Brain microvascular endothelial cell (primary cell): ENCODE measurements at regions not wholly inside any gene's neighbourhood (a gene's known extent, or its start where the extent isn't known, plus 50 kb on each side); places are given as distances from the start of the nearest gene placed in this dataset.

Experiments used
- DNase-seq: peaks from one replicate; pipeline ENCODE4 v3.0.0-alpha.2; 2020
- H3K27ac ChIP-seq: fragments of 250-450 bp; sonication (Bioruptor Pico); 2 replicates; pipeline ENCODE4 v1.5.1; 2020; ENCODE audit warnings: mild to moderate bottlenecking, moderate library complexity
- H3K27me3 ChIP-seq: fragments of 250-450 bp; sonication (Bioruptor Pico); replicated peaks from 2 replicates; pipeline ENCODE4 v1.5.1; 2020; ENCODE audit warnings: mild to moderate bottlenecking
- H3K36me3 ChIP-seq: fragments of 250-450 bp; sonication (Bioruptor Pico); replicated peaks from 2 replicates; pipeline ENCODE4 v1.5.1; 2020; ENCODE audit warnings: mild to moderate bottlenecking
- H3K4me3 ChIP-seq: 2 replicates; pipeline ENCODE4 v1.5.1; 2011; ENCODE audit warnings: low read depth, mild to moderate bottlenecking, control low read depth, low read length, moderate library complexity
- in situ Hi-C: cut with HindIII; loops from 2 replicates; pipeline ENCODE4 v1.10.0; 2017; ENCODE audit warnings: low sequenced_read_pairs, low pct_ligation_motif_present
- TF ChIP-seq, protein P1 (sequence below): IDR thresholded peaks from 2 replicates; pipeline ENCODE4 v1.5.1; 2011; ENCODE audit warnings: low read depth, mild to moderate bottlenecking, moderate library complexity, low read length, control low read depth, inconsistent platforms; ENCODE audit errors: missing control alignments

DNA sequence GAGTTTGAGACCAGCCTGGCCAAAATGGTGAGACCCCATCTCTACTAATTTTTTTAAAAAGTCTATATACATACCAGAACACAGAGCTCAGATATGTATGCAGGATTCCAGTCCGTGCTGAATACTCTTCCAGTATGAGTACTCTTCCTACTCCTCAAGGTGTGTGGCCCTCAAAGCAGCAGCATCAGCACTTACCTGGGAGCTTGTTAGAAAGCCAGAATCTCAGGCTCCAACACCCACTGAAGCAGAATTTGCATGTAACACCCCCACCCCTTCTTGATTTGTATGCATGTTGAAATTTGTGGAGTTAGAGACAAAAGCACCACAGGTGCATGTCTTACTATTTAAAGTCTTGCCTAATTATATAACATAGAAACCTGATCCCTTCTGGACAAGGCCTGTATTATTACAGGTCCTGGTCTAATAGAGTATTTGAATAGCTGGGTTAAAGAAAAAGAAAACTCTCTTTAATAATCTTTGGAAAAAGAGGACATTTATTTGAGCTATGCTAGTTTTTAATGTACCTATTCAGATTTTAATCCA, 50.3 kb upstream of the NFE2L2 start:
- in situ Hi-C loops: no loop called here
- DNase-seq: no peak
- H3K27me3 ChIP-seq: no peaks in the 10 kb centered on the region
- H3K27ac ChIP-seq: no peak overlapping the region
- TF ChIP-seq, protein P1, sequence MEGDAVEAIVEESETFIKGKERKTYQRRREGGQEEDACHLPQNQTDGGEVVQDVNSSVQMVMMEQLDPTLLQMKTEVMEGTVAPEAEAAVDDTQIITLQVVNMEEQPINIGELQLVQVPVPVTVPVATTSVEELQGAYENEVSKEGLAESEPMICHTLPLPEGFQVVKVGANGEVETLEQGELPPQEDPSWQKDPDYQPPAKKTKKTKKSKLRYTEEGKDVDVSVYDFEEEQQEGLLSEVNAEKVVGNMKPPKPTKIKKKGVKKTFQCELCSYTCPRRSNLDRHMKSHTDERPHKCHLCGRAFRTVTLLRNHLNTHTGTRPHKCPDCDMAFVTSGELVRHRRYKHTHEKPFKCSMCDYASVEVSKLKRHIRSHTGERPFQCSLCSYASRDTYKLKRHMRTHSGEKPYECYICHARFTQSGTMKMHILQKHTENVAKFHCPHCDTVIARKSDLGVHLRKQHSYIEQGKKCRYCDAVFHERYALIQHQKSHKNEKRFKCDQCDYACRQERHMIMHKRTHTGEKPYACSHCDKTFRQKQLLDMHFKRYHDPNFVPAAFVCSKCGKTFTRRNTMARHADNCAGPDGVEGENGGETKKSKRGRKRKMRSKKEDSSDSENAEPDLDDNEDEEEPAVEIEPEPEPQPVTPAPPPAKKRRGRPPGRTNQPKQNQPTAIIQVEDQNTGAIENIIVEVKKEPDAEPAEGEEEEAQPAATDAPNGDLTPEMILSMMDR: no peak
- H3K4me3 ChIP-seq: no peak overlapping the region
- no peaks in the 10 kb centered on the region for H3K36me3 ChIP-seq

DNA sequence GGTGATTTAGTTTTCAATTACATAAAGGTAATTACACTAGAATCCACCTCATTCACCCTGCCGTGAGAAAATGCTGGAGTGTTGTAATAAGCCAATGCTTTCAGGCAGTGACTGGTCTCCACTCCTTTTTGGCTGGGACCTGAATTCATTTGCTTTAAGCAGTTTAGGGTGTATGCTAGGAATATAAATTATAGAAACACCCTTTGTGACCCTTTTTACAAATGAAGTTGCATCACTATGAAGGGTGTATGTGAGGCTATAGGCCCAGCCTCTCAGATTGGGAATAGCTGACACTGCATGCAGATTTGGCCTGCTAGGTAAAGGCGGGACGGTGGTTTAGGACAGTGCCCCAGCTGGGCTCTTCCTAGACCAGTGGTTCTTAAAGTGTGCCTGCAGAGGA, 50.8 kb upstream of the NFE2L2 start:
- H3K27me3 ChIP-seq: no peaks in the 10 kb centered on the region
- DNase-seq: no peak
- H3K27ac ChIP-seq: no peak overlapping the region
- no peaks in the 10 kb centered on the region for H3K36me3 ChIP-seq
- TF ChIP-seq, protein P1: no peak
- in situ Hi-C loops: no loop called here
- no peak overlapping the region for H3K4me3 ChIP-seq

DNA sequence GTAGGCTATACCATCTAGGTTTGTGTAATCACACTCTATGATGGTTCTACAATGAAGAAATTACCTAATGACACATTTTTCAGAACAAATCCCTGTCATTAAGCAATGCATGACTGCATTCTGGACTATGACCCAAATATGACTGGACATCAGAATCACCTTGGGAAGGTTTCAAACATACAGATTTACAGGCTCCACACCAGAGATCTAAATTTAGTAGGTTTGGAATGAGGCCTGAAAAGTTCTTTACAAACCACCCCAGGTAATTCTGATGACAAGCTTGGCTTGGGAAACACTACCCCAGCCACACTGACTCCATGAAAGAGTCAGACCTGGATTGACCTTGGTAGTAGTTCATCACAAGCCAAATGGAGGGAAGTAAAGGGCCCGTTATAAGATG, 52.2 kb upstream of the NFE2L2 start:
- no peak overlapping the region for H3K27ac ChIP-seq
- TF ChIP-seq, protein P1: no peak
- H3K4me3 ChIP-seq: no peak overlapping the region
- in situ Hi-C loops: no loop called here
- no peaks in the 10 kb centered on the region for H3K36me3 ChIP-seq
- DNase-seq: no peak
- H3K27me3 ChIP-seq: no peaks in the 10 kb centered on the region

DNA sequence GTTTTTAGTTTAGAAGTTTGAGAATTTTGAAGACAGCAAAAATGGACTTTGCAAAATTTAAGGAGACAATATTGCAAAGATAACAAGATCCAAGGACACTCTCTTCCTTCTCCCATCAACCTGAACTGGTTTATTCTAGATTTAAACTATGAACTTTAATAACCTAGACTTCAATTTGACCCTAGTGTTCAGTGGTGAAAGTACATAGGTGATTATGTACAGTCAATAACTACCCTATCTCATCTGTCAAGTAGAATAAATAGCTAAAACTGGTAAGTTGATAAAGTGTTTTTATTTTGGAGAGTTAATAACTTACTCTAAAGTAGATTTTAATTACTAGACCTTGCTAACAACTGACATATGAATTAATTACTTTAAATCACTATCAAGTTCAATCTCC, 52.9 kb upstream of the NFE2L2 start:
- H3K27ac ChIP-seq: no peak overlapping the region
- no peak for DNase-seq
- H3K36me3 ChIP-seq: no peaks in the 10 kb centered on the region
- in situ Hi-C loops: no loop called here
- no peaks in the 10 kb centered on the region for H3K27me3 ChIP-seq
- TF ChIP-seq, protein P1: no peak
- H3K4me3 ChIP-seq: no peak overlapping the region

DNA sequence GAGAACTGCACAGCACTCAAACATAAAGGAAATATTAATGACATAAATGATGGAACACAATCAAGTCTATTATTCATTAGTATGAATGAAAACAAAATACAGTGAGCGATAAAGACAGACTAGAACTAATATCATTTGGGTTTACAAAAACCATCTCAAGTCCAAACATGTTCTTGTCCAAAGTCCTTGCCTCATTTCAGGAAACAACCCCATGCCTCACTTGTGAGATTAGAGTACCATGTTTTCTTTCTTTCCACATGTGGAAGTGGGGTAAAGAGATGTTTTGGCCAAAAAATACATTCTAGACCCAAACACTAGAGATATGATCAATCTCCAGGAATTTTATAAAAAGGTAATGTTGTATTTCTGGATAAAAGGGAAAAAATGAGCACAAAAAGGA, 53.3 kb upstream of the NFE2L2 start:
- Histone ChIP-seq H3K27ac (no peak overlapping the region), H3K27me3 (no peaks in the 10 kb centered on the region), H3K4me3 (no peak overlapping the region), H3K36me3 (no peaks in the 10 kb centered on the region)
- in situ Hi-C loops: no loop called here
- TF ChIP-seq, protein P1: no peak
- no peak for DNase-seq

DNA sequence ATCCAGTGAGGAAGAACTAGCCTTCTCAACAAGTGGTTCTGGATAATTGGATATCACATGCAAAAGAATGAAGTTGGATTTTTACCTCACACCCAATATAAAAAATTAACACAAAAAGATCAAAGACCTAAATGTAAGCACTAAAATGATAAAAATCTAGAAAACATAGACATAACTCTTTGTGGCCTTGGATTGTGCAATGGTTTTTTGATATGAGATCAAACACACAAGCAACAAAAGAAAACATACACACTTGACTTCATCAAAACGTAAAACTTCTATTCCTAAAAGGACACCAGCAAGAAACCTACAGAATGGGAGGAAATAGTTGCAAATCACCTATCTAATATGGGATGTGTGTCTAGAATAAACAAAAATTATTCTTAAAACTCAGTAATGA, 54.1 kb upstream of the NFE2L2 start:
- Histone ChIP-seq H3K27me3 (no peaks in the 10 kb centered on the region), H3K36me3 (no peaks in the 10 kb centered on the region), H3K27ac (no peak overlapping the region), H3K4me3 (no peak overlapping the region)
- DNase-seq: no peak
- in situ Hi-C loops: no loop called here
- TF ChIP-seq, protein P1: no peak
